ENCODE measurements at regions not wholly inside any gene's neighbourhood (a gene's known extent, or its start where the extent isn't known, plus 50 kb on each side); places are given as distances from the start of the nearest gene placed in this dataset.
"Not testable (repeated sequence)": the region's sequence is repeated elsewhere in the genome, so short reads cannot be mapped to it uniquely, and the experiment has no call there.

DNA sequence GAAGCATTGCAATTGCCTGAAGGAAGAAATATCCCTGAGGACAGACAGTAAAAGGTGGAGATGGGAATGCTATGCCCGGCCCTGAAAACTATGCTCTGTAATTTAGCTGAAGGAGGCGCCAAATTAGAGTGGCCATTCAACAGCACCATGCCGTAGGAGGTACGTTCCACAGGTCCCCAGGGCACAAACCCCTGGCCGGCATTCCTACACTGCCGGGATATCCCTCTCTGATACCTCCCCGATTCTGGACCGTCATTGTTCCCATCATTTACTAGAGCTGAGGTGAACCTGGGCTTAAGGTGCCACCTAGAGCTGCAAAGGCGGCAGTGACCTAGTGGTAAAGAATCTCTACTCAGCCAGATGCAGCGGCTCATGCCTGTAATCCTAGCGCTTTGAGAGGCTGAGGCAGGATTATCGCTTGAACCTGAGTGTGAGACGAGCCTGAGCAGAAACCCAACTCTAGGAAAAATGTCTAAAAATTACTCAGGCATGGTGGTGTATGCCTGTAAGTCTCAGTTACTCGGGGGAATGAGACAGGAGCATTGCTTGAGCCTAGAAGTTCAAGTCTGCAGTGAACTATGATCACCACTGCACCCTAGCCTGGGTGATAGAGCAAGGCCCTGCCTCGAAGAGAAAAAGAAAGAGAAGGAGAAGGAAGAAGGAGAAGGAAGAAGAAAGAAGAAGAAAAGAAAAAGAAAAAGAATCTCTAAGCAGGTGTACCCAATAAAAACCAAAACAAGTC lies 53.0 kb upstream of the TNKS2 start:
- DNase-seq (ENCODE audit: low spot score): no peak

DNA sequence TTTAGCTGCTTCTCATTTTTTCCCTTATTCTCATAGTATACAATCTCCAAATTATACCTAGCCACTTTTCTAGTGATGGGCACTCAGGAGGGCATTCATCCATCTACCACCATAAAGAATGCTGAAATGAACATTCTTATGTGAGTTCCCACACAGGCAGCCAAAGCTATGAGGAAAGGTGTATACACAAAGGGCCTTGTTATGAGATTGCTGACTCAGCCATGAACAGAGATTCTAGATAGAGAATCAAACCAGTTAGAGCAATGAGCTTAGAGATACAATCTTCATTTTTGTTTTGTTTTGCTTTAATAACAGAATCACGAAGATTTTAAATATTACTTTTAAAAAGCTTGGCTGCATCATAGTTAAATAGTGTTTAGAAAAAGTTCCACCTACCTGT lies 54.8 kb upstream of the TNKS2 start:
- no peak for DNase-seq (ENCODE audit: low spot score)

DNA sequence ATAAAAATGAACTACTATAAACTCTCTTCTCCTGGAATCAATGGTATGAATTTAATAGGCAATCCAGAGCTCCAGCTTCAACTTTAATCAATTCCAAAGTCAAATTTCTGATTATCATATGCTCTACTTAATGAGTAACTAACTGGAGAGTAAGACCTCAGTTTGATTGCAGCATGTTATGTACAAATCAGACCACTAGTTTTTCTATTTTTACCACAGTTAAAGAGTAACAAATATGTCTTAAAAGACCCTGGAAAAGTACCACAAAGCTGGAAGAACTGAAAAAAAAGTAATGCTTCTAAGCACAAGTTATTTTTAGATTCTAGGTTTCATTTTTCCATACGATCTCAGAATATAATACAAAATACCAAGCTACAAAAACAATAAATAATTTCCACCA lies 56.0 kb upstream of the TNKS2 start:
- DNase-seq (ENCODE audit: low spot score): no peak

DNA sequence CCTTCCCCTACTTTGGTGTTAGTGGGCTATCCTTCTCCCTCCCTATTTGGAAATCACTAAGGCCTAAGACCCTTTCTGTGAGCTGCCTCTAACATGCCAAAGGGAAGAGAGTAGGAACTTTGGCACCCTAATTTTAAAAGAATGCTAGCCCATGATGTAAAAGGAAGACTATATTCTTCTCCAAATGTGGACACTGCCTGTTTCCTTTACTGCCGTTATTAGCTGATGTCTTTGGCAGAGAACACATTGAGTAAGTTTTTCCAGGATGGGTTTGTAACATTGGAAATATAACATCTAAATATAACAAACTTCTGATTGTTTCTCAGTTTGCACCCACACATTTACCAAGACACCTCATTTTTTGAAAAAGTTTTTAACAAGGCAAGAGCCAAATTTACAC lies 56.9 kb upstream of the TNKS2 start:
- DNase-seq (ENCODE audit: low spot score): no peak

DNA sequence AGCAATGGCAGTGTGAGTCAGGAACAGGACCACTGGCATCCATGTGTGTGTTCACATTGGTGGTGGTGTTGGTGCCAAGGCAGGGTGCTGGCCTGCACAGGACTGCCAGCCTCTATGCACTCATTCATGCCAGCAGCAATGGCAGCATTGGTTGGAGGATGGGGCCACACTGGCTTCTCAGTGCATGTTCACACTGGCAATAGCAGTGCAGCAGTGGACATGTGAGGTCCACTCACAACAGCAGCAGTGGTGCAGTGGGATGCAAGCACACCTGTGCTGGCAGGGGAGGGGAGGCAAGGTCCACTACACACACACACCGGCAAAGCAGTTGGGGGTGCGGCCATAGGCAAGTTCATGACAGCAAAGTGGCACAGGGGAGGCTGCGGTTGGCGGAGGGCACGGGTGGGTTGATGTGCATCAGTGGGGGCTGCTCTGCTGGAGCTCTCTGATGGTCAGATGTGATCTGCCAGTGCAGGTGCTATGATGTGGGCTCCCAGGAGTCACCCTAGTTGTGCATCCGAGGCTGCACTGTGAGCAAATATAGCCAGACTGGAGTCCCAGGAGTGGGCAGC lies 57.8 kb upstream of the TNKS2 start:
- no peak for DNase-seq (ENCODE audit: low spot score)

DNA sequence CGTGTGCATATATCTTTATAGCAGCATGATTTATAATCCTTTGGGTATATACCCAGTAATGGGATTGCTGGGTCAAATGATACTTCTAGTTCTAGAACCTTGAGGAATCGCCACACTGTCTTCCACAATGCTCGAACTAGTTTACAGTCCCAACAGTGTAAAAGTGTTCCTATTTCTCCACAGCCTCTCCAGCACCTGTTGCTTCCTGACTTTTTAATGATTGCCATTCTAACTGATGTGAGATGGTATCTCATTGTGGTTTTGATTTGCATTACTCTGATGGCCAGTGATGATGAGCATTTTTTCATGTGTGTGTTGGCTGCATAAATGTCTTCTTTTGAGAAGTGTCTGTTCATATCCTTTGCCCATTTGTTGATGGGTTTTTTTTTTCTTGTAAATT lies 66.0 kb upstream of the TNKS2 start:
- DNase-seq (ENCODE audit: low spot score): not testable (repeated sequence)

DNA sequence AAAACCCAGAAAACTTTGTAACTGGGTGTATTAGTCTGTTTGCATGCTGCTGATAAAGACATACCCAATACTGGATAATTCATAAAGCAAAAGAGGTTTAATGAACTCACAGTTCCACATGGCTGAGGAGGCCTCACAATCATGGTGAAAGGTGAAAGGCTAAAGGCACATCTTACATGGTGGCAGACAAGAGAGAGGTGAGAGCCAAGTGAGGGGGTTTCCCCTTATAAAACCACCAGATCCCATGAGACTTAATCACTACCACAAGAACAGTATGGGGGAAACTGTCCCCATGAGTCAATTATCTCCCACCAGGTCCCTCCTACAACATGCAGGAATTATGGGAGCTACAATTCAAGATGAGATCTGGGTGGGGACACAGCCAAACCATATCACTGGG lies 68.9 kb upstream of the TNKS2 start:
- DNase-seq (ENCODE audit: low spot score): not testable (repeated sequence)

DNA sequence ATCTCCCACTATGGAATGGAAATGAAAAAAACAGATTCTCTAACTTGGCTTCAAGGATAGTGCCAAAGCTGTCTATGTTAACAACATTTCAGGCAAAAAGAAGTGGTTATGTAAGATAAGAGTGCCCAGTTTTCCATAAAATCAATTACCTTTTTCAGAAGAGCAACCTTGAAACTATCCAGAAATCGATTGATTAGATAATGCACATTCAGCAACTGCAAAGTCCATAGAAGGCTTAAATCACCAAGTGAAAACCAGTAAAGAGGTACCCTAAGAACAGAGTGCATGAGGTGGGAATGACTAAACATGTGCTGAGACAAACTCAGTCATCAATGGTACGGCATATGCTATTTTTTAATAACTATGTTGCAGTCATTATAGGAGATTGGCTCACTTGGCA lies 71.9 kb upstream of the TNKS2 start:
- DNase-seq (ENCODE audit: low spot score): no peak

DNA sequence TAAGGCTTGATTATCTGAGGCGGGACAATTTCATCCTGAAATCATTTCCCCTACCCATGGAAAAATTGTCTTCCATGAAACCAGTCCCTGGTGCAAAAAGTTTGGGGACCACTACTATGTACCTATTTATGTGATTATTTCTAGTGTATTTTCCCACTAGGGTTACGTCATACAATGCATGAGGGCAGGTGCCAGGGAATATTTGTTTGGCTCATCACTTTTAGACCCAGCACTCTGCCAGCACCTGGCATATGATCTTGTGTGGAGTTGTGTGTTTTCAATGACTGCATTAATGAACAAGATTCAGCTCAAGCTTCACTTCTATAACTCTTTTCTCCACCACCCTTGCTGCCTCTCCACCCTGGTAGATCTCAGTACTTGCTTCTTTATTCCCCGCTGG lies 73.3 kb upstream of the TNKS2 start:
- no peak for DNase-seq (ENCODE audit: low spot score)

DNA sequence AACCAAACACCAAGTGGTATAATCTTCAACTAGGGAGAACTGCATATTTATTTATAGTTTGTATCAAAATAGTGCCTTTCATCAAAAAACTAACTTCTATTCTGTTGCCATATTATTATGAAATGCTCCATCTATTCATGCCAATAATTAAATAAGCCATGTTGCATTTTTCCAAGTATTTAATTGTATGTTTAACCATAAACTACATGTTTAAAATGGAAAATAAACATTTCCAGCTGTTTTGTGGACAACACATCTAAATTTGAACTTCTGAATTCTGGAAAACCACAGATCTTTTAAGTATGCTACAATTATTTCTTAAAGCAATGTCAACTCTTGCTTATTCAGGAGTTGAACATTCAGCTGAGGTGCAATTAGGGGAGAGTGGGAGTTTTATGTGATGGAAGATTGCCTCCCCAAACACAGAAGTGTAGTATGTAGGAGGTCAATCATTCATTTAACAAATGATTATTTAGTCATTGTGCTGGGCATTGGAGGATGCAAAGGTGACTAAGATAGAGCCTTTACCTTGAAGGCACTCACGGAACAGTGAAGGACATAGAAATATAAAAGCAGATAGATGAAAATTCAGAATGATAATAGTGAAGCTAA lies 80.7 kb upstream of the PPP1R3C start:
- DNase-seq (ENCODE audit: low spot score): no peak

DNA sequence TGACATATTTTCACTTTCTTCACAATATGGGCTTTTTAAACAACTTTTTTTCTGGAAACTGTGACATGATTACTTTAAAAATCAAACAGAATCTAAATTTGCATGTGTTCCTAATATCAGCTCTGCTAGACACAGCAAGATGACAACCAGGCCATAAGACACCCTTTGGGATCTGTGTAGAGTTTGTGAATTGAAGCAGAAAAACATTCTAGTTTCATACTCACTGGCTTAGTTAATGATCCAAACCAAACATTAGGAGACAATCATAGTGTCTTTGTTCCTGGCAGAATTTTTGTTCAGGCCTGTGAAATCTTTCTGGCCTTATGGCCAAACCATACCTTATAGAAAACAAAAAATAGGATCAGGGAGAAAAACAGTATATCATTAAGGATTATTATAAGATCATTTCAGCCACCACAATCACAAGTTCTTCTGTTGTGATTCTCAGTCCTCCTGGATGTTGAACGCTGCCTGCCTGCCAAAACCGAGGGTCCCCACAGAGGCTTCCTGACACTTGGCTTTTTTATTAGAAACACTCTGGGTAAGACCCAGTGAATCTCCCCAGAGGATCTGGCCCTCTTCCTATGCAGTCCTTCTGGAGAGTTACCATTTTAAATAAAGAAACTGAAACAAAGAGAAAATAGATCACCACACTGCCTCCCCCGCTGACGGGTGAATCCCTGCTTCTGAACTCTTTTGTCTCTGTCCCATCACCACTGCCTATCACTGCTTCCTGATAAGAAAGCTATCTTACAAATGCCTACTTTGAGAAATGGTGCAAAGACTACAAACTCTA lies 79.2 kb upstream of the PPP1R3C start:
- DNase-seq (ENCODE audit: low spot score): no peak

DNA sequence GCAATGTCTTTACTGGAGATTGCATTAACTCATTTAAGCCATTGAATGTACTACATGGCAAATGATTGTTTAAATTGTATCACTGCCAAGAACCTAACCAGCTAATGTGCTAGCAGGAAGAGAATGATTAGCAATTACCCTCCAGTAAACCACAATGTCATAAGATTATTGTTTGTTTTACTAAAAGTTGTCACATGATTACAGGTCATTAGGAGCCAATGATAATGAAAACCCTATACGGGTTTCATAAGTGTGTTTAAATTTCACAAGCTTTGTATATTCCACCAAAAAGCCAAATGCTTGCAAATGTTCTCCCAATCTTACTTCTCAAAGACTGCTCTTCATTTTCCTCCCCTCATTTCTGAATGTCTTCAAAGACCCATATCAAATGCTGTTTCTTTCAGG lies 76.5 kb upstream of the PPP1R3C start:
- DNase-seq (ENCODE audit: low spot score): no peak

DNA sequence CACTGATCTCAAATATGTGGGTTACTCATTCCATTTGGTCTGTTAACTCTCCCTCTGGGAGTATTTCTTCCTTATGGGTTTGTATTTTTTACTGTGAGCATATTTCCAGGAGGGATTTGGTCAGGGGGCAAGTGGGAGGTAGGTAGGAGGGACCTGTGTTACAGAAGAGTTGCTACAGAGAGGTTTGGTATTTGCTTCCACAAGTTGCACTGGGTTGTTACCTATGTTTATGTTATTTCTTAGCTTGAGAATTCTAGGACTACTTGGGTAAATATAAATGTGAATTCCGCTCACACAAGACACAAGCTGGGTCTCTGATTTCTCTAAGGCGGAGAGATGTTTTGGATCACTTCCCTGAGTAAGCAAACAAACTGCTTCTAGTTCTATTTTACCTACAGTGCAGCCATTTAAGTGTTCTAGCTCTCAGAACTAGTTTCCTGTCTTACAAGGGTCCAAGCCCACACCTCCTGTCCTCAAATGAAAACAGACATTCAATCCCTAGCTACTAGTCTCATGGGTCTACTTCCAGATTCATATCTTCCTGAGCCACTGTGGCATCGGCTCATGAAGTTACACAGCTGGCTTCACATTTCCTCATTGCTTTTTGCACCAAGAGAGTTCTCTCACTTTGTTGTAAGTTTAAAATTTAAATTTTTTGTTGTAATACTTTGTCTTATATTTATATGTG lies 75.4 kb upstream of the PPP1R3C start:
- DNase-seq (ENCODE audit: low spot score): no peak

DNA sequence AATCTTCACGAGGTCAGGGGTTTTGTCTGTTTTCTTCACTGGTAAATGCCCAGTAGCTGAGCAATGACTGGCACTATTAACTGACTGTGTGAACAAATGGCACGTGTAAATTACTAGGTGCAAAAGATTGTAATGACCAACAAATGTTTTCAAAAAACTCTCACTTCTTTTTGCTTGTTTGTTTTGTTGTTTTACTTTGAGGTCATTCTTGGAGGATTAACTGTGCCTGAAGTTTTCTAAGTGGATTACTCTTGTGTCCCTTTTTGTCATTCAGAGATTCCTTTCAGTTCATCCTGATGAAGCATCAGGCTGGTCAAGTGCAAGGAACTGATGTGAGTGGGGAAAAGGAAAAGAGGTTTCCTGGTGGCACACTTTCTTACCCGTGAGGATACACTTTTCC lies 74.4 kb upstream of the PPP1R3C start:
- no peak for DNase-seq (ENCODE audit: low spot score)

DNA sequence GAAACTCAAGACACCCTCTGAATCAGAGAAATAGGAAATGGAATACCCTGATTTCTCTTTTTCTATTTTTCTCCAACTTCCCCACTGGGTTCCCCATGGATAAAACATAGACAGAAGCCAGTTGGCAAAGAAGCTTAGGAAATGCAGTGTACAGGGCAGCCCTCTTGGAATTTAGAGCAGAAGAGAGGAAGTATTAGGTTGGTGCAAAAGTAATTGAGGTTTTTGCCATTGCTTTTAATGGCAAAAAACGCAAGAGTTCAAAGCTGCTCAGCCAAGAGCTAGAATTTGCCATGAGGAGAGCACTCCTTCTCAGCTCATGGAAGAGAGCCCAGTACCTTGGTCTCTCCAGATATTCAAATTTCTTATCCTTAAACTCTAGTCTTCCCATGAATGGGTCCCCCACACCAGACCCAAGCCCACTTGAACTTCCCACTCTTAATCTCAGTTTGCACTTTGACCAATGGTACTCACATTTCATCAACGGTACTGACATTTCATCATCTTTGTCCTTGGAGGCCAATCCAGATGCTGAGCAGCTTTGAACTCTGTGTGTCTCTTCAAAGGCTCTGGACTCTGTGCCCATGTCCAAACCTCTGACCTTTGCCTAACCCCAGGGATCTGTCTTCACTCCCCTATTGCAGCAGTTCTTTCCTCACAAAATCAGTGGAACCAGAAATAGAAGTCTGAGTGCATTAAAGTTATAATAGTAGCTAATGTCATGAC lies 73.2 kb upstream of the PPP1R3C start:
- DNase-seq (ENCODE audit: low spot score): no peak

DNA sequence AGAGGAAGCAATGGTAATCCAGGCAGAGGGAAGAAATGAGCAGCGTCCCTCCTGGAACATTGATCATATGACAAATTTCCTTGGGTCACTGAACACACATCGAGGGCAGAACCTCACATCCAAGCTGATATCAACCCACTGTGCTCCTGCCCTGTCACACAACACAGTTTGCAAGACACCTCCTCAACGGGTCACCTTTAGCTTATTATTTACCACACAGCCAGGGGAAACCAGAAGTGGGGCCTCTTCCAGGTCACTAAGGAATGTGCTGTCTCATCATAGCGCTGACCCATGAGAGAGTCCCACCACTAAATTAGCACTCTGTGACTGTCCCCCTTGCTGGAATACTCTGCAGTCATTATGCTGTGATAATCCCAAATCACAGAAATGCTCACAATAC lies 69.7 kb upstream of the PPP1R3C start:
- no peak for DNase-seq (ENCODE audit: low spot score)

DNA sequence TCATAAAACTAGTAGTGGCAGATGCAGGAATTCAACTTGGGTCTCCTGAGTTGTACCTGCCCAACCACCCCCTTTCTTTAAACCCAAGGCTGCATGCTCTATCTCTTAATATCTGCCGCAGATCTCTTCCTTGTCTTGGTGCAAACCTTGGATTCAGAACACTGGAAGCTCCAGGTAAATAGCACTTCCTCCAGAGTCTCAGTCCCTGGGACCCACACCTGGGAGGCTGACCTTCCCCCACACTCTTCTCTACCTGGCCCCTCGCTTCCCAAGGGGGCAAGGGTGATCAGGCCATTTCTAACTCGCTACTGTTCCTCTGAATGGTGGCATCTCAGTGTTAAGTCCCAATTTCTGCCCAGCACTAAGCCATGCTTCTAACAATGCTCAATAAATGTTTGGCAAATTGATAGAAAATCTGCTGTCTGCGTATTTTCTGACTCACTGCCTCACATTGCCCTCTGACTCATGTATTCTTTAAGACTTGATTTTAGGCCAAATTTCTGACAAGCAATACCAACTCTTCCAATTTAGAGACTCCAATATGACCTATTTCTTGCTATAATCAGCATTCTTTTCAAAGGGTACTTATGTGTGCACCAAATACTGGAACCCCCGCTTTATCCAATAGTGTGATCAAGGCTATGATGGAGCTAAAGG lies 68.0 kb upstream of the PPP1R3C start:
- peak; percentile 3 for DNase-seq (ENCODE audit: low spot score)

DNA sequence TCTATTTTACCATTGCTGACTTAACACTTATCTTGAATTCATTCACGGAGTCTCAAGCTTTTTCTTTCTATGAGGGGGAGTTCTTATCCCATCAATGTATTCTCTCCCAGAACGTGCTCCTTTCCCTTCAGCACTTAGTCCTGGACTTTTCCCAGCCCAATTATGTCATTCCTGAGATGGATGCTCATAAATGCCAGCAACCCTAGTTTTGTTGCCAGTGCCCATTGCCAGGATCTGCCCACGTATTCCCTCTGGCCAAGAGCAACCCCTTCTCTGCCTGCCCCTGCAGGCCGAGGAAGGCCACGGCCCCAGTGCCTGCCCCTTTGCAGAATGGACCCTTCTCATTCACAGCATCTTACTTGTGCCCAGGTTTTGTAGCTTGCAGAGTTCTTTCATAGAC lies 67.4 kb upstream of the PPP1R3C start:
- no peak for DNase-seq (ENCODE audit: low spot score)

DNA sequence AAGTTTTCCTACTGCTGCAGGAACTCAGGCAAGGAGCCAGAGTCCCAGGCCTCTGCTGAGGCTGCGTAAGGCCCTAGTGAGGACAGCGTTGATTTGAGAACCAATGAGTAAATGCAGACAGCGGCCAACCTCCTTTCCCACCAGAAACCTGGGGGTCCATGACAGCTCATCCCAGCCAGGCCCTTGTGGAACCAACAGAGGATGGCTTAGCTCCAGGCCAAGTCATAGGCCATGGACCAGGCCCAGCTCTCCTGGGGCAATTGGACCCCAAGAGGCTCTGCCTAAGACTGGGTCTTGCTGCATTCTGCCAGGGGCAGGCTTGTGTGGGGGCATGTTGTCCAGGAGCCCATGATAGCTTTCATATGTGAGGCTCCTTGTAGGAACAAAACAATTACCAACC lies 65.4 kb upstream of the PPP1R3C start:
- DNase-seq (ENCODE audit: low spot score): no peak

DNA sequence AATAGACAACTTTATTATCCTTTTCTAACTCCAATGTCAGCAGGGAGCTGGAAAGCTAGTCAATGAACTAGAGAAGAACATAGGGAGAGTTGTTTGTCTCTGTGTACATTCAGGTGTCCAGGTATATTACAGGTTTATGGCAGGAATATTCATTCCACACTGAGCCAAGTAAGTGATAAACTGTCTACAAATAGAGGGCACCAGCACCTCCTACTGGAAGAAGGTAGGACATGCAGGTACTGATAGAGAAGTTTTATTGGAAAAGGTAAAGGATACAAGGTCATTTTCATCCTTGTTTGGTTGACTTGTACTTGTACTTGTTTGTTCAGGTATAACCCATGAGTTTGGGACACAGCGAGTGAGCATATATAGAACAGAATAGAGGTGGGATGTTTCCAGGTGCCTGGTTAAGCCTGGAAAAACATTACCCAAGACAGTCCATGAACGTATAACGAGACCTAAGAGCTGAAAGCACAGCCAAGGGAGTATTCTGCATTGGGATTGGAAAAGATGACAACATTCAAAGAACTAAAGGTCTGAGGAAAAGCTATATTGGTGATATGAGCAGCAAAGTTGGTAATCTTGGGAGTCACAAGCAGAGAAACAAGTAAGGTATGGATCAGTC lies 61.4 kb upstream of the PPP1R3C start:
- DNase-seq (ENCODE audit: low spot score): peak; percentile 36

DNA sequence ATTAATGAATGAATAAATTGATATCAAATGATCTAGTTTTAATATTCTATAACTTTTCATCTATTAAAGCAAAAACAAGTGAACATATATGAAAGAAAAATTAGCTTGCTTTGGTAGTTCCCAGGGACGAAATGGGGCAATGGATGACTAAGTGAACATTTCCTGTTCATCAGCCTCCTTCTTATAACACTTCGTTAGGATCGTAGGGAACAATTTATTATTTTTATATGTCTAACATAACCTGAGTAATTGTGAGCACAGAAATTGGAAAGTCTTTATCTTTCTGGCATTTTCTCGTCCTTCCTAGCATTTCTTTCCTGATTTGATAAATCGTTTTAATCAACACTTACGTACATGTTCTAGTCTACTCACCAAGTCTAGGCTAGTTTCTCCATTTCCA lies 59.1 kb upstream of the PPP1R3C start:
- no peak for DNase-seq (ENCODE audit: low spot score)

Measured in kidney capillary endothelial cell (primary cell).